Hypothalamus (tissue), 51 donors: ENCODE measurements at regions not wholly inside any gene's neighbourhood (a gene's known extent, or its start where the extent isn't known, plus 50 kb on each side); places are given as distances from the start of the nearest gene placed in this dataset.

Source experiments
- DNase-seq, 51 donors: peaks; one replicate each; lab custom pipeline; 2025; lab: John Stamatoyannopoulos, UW

DNA sequence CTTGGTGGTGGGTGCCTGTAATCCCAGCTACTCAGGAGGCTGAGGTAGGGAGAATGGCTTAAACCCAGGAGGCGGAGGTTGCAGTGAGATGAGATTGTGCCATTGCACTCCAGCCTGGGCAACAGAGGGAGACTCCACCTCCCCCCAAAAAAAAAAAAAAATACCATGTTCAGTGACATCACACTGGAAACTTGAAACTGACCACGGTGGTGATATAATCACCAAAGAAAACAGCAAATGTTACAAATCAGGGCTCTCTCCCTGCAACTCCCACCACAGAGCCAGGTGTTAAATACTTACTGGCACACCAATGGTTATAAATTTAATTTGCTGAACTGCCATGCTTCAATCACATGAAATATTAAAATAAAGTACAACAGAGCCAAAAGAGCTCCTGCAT is 81.4 kb downstream of the ZNF608 start:
- DNase-seq = no peak

- DNase-seq = no peak
These were observed 82.2 kb downstream of the ZNF608 start for GRCh38 chr5:124664287-124664686.

DNA sequence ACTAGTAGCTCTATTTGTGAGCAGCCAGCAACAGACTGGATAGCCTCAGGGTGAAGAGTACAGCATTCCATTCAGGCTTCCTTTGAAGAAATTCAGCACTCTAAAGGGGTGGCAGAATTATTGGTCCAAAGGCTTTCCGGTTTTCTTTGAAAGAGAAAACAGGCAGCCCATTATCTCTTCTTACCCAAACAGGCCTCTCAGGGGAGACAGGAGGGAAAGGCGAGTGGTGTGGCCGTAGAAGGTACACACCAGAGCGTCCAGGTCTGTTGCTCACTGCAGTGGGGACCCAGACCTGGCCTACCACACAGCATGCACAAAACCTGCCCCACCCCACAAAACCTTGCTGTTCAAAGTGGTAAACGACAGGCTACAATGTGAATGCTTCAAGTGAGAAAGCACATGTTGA is 83.3 kb downstream of the ZNF608 start:
- DNase-seq = no peak

- no peak for DNase-seq
These were observed 84.2 kb downstream of the ZNF608 start for GRCh38 chr5:124662181-124662781.

DNA sequence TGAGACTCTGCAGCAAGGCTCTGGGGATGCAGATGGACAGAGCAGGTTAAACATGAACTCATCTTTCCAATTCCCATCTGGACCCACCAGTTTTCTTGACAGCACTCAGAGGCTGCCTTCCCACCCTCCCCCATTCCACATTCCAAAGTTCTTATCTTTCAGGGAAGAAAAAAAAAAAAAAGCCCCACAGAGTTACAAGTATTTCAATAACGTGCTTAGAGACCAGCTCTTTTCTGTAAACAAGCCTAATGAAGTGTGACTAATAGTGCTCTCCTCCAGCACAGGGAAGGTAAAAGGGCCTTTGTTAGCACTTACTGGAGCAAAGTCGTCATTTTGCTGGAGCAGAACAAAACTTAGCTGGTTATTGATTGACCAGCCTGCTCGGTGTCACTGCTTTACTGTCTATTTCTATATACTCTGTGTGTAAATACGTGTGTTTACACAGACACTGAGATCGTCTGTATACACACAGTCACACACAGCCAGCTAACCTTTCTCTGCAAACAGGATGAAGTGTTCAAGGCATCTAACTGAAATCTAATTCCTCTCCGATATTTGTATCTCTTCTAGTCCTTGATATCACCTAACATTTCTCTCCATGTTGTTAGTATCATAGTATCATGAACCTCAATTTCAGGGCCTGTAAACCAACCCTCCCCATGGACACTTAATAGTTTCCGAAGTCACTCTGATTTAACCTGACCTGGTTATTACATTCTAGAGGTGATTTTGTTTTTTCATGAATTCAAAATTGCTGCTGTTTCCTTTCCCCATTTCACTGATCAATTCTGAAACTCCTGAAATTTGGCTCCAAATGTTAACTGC is 84.9 kb downstream of the ZNF608 start:
- no peak for DNase-seq

DNA sequence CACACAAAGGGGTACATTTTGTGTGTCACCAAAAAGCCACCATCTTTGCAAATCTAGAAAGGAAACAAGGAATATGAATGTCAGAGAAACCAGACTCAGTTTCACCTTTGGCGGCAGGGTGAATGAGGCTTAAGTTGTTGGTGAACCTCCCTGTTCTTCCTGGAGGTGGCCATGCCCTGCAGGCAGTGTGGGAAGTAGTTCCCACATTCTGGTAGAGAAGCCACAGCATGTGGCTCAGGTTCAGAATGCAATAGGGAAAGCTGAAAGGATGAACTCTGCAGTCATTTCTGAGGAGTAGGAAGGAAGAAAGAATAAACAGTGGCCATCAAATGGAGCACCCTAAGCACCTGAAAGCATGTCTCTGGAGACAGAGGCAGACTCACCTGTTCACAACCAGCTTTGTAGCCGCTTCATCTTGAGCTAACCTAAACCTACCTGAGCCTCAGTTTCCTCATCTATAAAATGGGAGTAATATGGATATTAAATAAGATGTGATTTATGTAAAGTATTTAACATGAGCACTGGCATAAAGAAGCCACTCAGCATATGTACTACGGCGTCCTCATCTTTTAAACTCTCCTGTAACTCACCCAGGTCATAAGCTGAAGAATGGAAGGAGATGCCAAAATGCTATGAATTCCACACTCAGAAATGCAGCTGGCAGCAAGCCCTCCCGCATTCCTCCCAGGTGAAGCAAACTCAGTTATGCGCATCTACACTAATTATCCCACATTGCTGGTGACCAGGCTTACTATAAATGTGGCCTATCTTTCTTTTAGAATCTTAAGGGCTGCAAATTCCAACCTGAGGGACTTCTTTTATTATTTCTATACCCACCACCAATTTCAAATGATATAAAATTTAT is 86.0 kb downstream of the ZNF608 start:
- no peak for DNase-seq

DNA sequence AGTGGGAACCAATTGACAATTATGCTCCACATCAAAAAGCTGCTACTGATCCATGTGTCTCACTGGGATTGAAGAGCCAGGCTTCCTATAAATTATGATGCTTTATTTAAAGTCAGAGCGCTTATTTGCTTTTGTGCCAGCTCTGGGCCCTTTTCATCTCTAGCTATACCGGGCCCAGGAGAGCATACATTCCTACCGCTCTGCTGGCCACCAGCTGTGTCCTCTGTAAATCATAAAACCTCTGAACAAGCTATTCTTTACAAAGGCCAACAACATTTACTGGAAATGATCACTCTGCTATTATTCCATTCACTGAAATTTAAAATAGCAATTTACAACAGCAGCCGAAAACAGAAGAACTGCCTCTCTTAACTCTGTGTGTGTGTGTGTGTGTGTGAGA is 86.6 kb downstream of the ZNF608 start:
- DNase-seq = no peak

DNA sequence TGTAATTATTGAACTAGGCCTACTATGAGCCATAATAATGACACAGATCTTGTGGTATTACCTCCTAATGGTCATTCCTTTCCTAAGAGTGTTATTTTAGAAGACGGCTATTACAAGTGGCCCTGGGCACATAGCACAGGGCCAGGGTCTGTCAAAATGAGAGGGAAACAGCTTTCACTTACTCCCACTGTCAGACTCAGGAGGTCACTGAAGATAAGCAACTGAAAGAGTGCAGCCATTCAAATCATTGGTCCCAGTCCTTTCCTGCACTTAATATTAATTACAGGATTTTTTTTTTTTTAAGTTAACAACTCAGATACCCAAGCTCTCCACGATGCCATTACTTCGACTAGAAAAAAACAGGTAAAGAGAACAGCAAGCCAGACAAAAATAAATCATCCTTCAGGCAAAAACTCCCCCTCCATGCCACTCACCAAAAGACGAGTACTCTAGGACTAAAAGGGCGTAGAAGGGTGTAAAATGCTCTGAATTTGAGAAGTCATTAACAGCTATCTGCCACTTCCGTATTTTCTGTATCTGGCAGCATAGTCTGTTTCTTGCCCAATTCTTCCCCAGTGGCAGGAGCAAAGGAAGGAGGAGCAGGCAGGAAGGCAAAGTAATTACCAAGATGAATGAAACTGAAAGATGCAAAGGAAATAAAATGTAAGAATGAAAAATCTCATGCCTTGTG is 87.4 kb downstream of the ZNF608 start:
- DNase-seq = no peak

DNA sequence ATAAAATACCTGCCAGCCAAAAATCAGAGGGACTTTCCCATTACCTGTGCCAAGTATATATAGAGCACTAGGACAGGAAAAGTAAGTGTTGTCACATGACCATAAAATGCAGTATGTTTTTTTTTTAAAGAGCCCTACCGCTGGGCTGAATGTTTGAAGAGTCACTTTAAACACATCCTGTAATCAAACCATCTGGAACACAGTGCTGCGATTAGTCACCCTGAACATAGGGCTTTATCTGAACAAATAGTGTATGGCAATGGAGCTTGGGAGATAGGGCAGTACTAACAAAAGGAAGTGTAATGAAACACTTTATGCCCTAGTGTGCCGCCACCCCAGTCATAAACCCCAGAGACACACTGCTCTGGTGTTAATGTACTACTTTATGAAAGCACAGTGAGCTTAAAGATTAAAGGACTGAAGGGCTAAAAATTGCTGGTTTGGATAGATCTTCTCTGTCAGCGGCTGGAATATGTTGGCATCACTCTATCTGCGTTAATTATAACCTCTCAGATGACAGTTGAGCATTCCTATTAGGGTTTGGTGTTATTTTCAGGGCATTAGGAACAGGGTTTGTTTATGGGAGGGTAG is 90.4 kb downstream of the ZNF608 start:
- DNase-seq = no peak

DNA sequence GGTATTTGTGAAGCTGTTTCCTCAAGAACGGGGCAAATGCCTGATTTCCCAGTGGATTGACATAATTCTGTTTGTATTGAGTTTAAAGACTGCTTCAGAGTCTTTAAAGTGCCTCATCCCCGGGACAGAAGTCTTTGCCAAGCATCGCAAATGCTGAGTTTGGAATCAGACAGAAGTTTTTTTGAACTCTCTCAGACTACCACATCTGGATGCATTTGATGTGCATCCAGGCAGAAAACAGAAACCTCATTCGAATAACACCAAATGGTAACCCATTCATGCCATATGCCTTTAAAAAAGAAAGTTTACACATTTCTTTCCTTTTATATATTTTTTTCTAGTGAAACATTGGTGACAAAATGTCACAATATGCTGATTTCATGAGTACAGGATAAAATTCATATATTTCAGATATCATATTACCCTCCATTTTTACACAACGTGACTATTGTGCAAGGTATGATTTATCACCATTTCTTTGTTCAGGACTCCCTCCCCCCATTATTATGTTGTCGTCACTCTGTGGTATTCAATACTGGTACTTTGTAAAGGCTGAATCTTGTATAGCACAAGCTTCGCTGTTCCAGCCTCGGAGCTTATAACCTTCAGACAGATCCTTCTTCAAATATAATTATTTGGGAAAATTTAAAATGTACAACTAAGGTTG is 91.1 kb downstream of the ZNF608 start:
- no peak for DNase-seq

DNA sequence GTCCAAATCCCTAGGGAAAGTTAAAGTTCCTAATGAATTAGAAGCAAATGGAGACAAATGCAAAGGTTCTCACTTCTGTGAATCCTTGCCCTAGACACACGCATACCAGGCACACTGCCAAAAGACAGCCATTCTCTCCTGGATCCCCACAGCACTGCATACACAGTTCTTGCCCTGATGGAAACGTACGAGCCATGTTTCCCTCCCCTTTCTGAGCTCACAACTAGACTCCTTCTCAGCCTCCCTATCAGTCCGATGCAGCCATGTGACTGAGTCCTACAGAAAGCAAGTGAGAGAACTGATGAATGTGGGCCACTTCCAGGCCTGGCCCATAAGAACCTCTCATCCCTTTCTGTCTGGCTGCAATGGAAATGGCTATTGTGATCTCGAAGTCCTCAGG is 92.0 kb downstream of the ZNF608 start:
- no peak for DNase-seq

GRCh38 chr5:124653666-124654065 is 92.8 kb downstream of the ZNF608 start:
- DNase-seq = no peak

DNA sequence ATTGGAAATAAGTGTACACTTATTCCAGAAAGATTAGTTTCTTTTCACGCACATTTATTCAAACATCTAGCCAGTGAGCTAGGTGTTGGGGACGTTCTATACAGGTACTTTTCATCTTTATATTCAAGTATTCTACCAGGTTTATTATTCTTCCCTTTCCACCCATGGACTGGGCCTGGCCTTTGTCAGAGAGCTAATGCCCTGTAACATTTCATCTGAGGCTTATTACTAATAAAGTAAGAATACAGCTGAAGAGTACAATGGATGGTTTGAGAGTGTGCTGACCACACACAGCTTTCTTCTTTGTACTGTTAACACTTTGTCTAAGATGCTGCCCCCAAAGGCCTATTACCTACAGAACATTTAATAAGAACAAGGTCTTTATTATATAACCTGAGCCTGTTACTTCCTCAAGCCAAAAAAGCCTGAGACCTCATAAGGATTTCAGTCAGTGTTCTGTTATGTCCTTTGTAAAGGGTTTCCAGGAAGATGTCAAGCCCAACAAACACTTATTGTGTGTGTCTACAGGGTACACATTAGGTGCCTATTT is 93.5 kb downstream of the ZNF608 start:
- no peak for DNase-seq

DNA sequence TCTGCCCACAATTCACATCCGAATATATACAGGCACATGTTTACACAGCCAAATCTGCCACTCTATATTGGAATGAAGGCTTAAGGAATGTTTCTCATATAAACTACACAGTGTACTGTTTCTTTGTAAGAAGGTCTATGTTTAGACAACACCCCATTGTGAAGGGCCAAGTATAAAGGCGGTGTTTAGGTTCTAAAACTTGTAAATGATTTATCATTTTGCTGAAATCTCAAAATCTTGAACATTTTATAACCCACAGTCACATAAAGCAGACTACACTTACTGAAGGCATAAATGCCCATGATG is 94.0 kb downstream of the ZNF608 start:
- DNase-seq = no peak

DNA sequence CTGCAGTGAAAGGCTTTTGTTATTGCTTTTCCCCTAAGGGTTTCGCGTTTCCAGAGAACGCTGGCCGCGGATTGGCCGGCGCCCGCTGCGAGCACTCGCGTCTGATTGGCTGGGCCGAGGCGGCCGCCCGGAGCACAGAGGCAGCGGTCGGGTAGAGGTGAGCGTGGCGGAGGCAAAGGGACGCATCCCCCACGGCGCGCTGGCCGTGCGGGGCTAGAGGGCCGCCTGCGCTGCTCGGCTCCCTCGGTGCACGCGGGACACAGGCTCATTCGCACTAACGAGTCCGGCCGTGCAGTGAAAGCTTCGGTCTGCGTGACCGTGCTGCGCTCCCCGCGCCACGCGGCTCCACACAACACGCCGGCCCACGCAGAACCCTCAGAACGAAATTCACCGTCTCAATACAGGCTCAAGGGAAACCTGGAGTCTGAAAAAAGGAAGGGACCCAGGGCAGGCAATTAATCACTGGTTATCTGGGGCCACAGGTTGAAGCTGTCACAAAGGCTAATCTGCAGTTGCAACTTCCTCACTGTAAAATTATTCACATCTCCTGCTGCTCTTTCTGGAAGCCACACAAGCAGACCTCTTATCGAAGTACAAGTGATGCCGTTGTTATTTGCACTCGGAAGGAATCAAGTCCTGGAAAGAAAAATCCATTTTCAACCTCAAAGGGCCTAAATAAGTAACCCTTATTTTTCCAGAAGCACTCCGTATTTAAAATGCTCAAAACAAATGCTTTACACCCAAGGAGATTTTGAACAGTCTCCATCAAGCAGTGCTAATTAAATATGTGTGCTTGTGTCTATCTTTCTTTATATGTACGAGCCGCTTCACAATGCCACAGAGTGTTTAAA is 94.6 kb downstream of the ZNF608 start:
- DNase-seq = peak in 49 of 51 donors; percentile 41 to 94 (median 79)

DNA sequence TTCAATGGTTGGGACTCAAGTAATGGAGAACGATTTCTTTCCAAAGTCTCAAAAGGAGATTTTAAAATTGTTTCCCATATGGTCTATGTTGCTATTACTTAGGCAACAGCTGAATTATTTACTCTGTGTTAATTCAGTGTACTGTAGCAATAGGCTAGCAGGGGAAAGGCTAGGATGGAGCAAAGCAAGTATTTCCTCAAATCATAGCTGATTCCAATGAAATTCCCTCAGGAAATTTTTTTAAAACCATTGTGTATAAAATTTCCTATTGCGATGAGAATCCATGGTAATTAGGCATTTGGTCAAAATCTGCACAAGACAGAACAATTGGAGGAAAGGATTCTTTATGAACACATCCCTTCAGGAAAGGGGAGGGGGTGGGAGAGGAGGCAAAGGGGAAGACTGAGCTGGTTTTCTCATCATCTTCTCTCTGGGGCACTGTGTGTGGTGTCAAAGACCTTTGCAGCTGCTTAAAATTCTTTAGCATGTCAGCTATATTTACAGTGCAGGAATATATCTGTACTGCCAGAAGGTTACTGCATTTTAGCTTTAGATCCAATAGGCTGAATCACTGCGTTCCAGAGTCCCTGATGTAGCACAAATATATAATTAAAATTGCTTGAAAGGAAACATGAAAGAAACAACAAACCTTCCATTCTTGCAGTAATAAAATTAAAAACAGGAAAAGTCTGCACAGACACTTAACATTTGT is 95.3 kb downstream of the ZNF608 start:
- no peak for DNase-seq

DNA sequence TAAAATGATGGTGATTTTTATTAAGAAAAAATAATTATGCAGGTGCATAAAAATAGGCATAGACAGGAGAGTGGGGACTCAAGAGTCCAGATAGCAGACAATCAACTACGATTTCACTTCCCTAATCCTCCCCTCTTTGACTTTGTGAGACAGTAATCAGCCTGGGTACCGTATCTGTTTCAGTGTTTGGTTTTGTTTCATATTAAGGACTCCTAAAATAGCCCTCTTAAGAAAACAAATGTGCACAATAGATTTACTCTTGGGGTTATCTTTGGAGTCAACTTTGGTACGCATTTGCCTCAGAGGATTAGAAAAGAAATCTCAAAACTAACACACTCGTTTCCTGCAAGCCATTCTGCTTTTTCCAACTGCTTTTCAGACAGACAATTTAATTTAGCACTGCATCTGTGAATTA is 96.3 kb downstream of the ZNF608 start:
- DNase-seq = no peak

GRCh38 chr5:124649491-124650146 is 96.8 kb downstream of the ZNF608 start:
- peak in 14 of 51 donors; percentile 7 to 48 (median 20) for DNase-seq
